Peyer's patch (tissue), 4 donors: ENCODE measurements at regions not wholly inside any gene's neighbourhood (a gene's known extent, or its start where the extent isn't known, plus 50 kb on each side); places are given as distances from the start of the nearest gene placed in this dataset.

Experiments used
- DNase-seq, 3 donors: peaks; one replicate each; pipeline ENCODE4 v3.0.0-alpha.2; 2017 to 2019
- H3K27ac ChIP-seq, 4 donors: fragments of 200-600 bp; sonication (generic); one replicate each; pipeline ENCODE4 v1.5.1; 2016 to 2019
- H3K27me3 ChIP-seq, 2 donors: fragments of 200-600 bp; sonication (generic); one replicate each; pipeline ENCODE4 v1.5.1; 2019
- H3K36me3 ChIP-seq, 3 donors: fragments of 200-600 bp; sonication (generic); one replicate each; pipeline ENCODE4 v1.5.1; 2016 to 2019
- H3K4me1 ChIP-seq, 4 donors: fragments of 200-600 bp; sonication (generic); one replicate each; pipeline ENCODE4 v1.5.1; 2016 to 2019
- H3K4me3 ChIP-seq, 4 donors: fragments of 200-600 bp; sonication (generic); 1 replicate in 3 of 4; 2 replicates in 1 of 4; pipeline ENCODE4 v1.5.1; 2016 to 2019; ENCODE audit warnings: mild to moderate bottlenecking in 1 of 4
- H3K9me3 ChIP-seq, 4 donors: fragments of 200-600 bp; sonication (generic); one replicate each; pipeline ENCODE4 v1.5.1; 2016 to 2019; ENCODE audit warnings: mild to moderate bottlenecking in 1 of 4
- POLR2A ChIP-seq, 2 donors: fragments of 450-650 bp; IDR thresholded peaks; one replicate each; pipeline ENCODE4 v1.5.1; 2017; ENCODE audit warnings: antibody characterized with exemption in 2 of 2, mild to moderate bottlenecking in 2 of 2, moderate library complexity in 2 of 2
- TF ChIP-seq, protein P1 (sequence below), 6 experiments: fragments of 450-650 bp in 4 of 6; fragments of 200-600 bp in 2 of 6; sonication (generic) in 1 of 6; IDR thresholded peaks; one replicate each; pipeline ENCODE4 v1.5.1; 2017 to 2019; ENCODE audit warnings: antibody characterized with exemption in 6 of 6, mild to moderate bottlenecking in 3 of 6, moderate library complexity in 1 of 6

DNA sequence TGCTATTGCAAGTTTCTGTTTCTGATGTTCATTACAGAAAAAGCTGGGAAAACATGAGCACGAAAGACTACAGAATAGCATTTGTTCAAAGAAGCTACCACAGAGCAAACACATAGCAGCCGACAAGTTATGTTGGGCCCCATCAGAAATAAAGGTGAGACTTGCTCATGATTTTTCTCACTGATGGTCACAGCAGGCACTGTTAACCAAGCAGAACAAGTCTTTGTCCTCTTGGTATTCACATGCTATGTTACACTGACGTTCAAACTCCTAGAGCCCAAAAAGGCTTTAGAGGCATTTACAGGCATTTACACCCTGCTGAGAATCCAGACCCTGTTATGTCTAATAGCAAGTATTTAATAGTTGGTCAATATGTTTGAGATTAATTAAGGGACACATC lies 235.0 kb upstream of the HNMT start:
- no peaks in the 10 kb centered on the region for H3K36me3 ChIP-seq
- no peaks in the 10 kb centered on the region for H3K27me3 ChIP-seq
- H3K9me3 ChIP-seq: no peaks in the 10 kb centered on the region
- DNase-seq: no peak
- no peak overlapping the region for H3K4me3 ChIP-seq
- TF ChIP-seq, protein P1, sequence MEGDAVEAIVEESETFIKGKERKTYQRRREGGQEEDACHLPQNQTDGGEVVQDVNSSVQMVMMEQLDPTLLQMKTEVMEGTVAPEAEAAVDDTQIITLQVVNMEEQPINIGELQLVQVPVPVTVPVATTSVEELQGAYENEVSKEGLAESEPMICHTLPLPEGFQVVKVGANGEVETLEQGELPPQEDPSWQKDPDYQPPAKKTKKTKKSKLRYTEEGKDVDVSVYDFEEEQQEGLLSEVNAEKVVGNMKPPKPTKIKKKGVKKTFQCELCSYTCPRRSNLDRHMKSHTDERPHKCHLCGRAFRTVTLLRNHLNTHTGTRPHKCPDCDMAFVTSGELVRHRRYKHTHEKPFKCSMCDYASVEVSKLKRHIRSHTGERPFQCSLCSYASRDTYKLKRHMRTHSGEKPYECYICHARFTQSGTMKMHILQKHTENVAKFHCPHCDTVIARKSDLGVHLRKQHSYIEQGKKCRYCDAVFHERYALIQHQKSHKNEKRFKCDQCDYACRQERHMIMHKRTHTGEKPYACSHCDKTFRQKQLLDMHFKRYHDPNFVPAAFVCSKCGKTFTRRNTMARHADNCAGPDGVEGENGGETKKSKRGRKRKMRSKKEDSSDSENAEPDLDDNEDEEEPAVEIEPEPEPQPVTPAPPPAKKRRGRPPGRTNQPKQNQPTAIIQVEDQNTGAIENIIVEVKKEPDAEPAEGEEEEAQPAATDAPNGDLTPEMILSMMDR (IDR thresholded peaks at IDR 0.05): no peak
- TF ChIP-seq POLR2A (IDR thresholded peaks at IDR 0.05): no peak
- no peak overlapping the region for H3K27ac ChIP-seq
- H3K4me1 ChIP-seq: no peaks in the 10 kb centered on the region

DNA sequence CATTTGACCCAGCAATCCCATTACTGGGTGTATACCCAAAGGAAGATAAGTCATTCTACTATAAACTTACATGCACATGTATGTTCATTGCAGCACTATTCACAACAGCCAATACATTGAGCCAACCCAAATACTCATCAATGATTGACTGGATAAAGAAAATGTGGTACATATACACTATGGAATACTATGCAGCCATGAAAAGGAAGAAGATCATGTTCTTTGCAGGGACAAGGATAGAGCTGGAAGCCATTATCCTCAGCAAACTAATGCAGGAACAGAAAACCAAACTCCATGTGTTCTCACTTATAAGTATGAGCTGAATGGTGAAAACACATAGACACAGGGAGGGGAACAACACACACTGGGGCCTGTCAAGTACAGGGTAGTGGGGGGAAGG lies 226.7 kb upstream of the HNMT start:
- no peak overlapping the region for H3K4me3 ChIP-seq
- no peaks in the 10 kb centered on the region for H3K27me3 ChIP-seq
- H3K27ac ChIP-seq: no peak overlapping the region
- TF ChIP-seq POLR2A (IDR thresholded peaks at IDR 0.05): no peak
- TF ChIP-seq, protein P1 (IDR thresholded peaks at IDR 0.05): no peak
- H3K4me1 ChIP-seq: no peaks in the 10 kb centered on the region
- DNase-seq: no peak
- H3K9me3 ChIP-seq: no peaks in the 10 kb centered on the region
- no peaks in the 10 kb centered on the region for H3K36me3 ChIP-seq

DNA sequence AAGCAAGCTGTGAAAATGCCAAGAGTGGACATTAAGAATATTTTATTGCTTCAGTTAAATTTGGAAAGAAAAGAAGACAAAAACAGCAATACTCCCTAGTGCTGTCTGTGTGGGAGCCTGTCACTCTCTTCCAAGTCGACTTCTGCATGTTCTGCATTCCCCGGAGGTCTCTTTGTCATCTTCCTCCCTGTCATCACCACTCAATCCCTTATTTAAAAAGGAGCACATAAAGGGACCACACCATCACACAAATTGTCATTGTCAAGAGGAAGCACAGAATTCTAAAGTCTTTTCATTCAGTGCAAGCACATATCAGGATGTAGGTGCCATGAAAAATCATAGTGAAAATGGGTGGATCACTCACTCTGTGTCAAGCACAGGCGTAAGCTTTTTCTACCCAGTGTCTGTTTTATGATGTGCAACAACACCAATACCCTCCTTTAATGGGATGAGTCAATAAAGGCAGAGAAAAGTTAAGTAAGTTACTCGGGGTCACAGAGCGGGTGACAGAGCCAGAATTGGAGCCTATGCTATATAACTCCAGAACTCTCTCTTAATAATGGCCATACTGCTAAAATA lies 222.4 kb upstream of the HNMT start:
- H3K9me3 ChIP-seq: no peaks in the 10 kb centered on the region
- no peak overlapping the region for H3K27ac ChIP-seq
- no peak overlapping the region for H3K4me3 ChIP-seq

DNA sequence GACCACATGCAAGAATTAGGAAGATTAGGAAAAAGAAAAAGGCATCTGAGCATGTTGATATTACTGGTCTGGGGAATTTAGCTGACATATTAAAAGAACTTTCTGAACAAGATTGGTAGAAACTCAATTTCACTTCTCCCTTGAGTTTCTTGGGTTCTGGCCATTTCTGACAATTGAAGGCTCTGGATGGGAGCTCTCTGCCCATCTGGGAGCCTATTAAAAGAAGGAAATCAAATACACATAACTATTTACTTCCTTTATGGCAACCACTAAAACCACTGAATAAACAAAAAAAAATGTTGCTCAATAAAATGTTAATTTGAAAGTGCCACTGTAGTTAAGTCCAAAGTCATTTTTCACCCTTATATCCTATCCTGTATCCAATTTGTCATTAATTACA lies 216.8 kb upstream of the HNMT start:
- no peaks in the 10 kb centered on the region for H3K27me3 ChIP-seq
- H3K9me3 ChIP-seq: no peaks in the 10 kb centered on the region
- TF ChIP-seq, protein P1 (IDR thresholded peaks at IDR 0.05): no peak
- no peak for TF ChIP-seq POLR2A (IDR thresholded peaks at IDR 0.05)
- no peak overlapping the region for H3K4me3 ChIP-seq
- no peaks in the 10 kb centered on the region for H3K36me3 ChIP-seq
- no peak overlapping the region for H3K27ac ChIP-seq
- H3K4me1 ChIP-seq: no peaks in the 10 kb centered on the region
- DNase-seq: no peak

More for the DNA sequence above, 222.4 kb upstream of the HNMT start:
- TF ChIP-seq, protein P1 (IDR thresholded peaks at IDR 0.05): no peak
- no peak for TF ChIP-seq POLR2A (IDR thresholded peaks at IDR 0.05)
- H3K36me3 ChIP-seq: no peaks in the 10 kb centered on the region
- H3K27me3 ChIP-seq: no peaks in the 10 kb centered on the region
- no peaks in the 10 kb centered on the region for H3K4me1 ChIP-seq
- no peak for DNase-seq

GRCh38 chr2:137748533-137748932 lies 215.7 kb upstream of the HNMT start:
- Histone ChIP-seq H3K27ac (no peak overlapping the region), H3K36me3 (no peaks in the 10 kb centered on the region), H3K4me3 (no peak overlapping the region), H3K9me3 (no peaks in the 10 kb centered on the region), H3K27me3 (no peaks in the 10 kb centered on the region), H3K4me1 (no peaks in the 10 kb centered on the region)
- TF ChIP-seq POLR2A (IDR thresholded peaks at IDR 0.05): no peak
- TF ChIP-seq, protein P1 (IDR thresholded peaks at IDR 0.05): no peak
- no peak for DNase-seq

DNA sequence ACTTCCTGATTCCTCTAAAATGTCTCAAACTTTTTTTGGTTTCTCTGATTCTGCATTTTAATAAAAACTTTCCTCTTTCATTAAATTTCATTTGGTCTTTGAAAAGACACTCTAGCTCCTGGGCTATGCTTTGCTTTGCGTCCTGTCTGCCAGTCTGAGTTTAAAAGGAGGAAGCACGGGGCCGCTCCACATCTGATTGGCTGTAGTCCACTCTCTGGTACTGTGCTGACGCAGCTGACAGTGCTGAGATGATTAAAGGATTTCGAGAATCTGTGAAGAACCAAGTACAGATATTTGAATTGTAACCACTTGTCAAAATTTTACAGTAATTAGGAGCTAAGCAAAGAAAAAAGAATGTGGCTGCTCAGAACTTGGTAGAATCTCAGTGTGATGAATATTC lies 199.6 kb upstream of the HNMT start:
- Histone ChIP-seq H3K27ac (no peak overlapping the region), H3K9me3 (peaks cover 0 to under 1% (median 0%) of the 10 kb centered on the region in 4 donors), H3K36me3 (no peaks in the 10 kb centered on the region), H3K4me1 (no peaks in the 10 kb centered on the region), H3K4me3 (no peak overlapping the region), H3K27me3 (no peaks in the 10 kb centered on the region)
- no peak for DNase-seq
- TF ChIP-seq POLR2A (IDR thresholded peaks at IDR 0.05): no peak
- TF ChIP-seq, protein P1 (IDR thresholded peaks at IDR 0.05): no peak
